Spleen (tissue), 11 donors: ENCODE measurements at regions not wholly inside any gene's neighbourhood (a gene's known extent, or its start where the extent isn't known, plus 50 kb on each side); places are given as distances from the start of the nearest gene placed in this dataset.

Experiments used
- DNase-seq: peaks from one replicate; pipeline ENCODE4 v3.0.0-alpha.2; 2020
- H3K27ac ChIP-seq, 8 donors: fragments of 200-600 bp; sonication (generic) in 7 of 8; 1 replicate in 4 of 8; 2 replicates in 4 of 8; pipeline versions ENCODE4 v1.5.0 to v1.8.0; 2016 to 2021; ENCODE audit warnings: inconsistent platforms in 4 of 8, mild to moderate bottlenecking in 4 of 8, moderate library complexity in 1 of 8
- H3K27me3 ChIP-seq, 7 donors: fragments of 200-600 bp; sonication (generic) in 6 of 7; replicated peaks in 1 of 7; 1 replicate in 4 of 7; 2 replicates in 3 of 7; pipeline versions ENCODE4 v1.5.0 to v1.8.0; 2016 to 2021; ENCODE audit warnings: inconsistent platforms in 3 of 7, mild to moderate bottlenecking in 1 of 7
- H3K36me3 ChIP-seq, 6 donors: fragments of 200-600 bp; sonication (generic) in 5 of 6; 1 replicate in 4 of 6; 2 replicates in 2 of 6; pipeline versions ENCODE4 v1.5.0 to v1.8.0; 2016 to 2021; ENCODE audit warnings: inconsistent platforms in 2 of 6
- H3K4me1 ChIP-seq, 6 donors: fragments of 200-600 bp; sonication (generic) in 5 of 6; 1 replicate in 3 of 6; 2 replicates in 3 of 6; pipeline versions ENCODE4 v1.5.0 to v1.8.0; 2016 to 2021; ENCODE audit warnings: inconsistent platforms in 3 of 6
- H3K4me3 ChIP-seq, 8 donors: fragments of 200-600 bp; sonication (generic) in 7 of 8; 1 replicate in 4 of 8; 2 replicates in 4 of 8; pipeline versions ENCODE4 v1.5.0 to v1.8.0; 2016 to 2021; ENCODE audit warnings: inconsistent platforms in 4 of 8, mild to moderate bottlenecking in 4 of 8, moderate library complexity in 2 of 8
- H3K9me3 ChIP-seq, 8 donors: fragments of 200-600 bp; sonication (generic) in 7 of 8; 1 replicate in 4 of 8; 2 replicates in 4 of 8; pipeline versions ENCODE4 v1.5.0 to v1.8.0; 2016 to 2021; ENCODE audit warnings: inconsistent platforms in 4 of 8
- CTCF ChIP-seq, 11 experiments: fragments of 200-600 bp in 7 of 11; fragments of 450-650 bp in 4 of 11; sonication (generic) in 4 of 11; IDR thresholded peaks in 8 of 11; conservative IDR thresholded peaks in 3 of 11; 1 replicate in 7 of 11; 2 replicates in 4 of 11; pipeline versions ENCODE4 v1.4.0 to v1.8.0; 2016 to 2021; ENCODE audit warnings: antibody characterized with exemption in 11 of 11, inconsistent platforms in 4 of 11, mild to moderate bottlenecking in 1 of 11
- POLR2A ChIP-seq, 3 donors: fragments of 450-650 bp; IDR thresholded peaks; one replicate each; pipeline ENCODE4 v1.5.1; 2017; ENCODE audit warnings: antibody characterized with exemption in 3 of 3, mild to moderate bottlenecking in 1 of 3
- POLR2AphosphoS5 ChIP-seq, 3 donors: sonication (generic); formaldehyde crosslinking; IDR thresholded peaks; one replicate each; pipeline ENCODE4 v1.5.1; 2017; ENCODE audit warnings: antibody characterized with exemption in 3 of 3
- WGBS, 5 donors: extraction: QIAGEN DNeasy Blood & Tissue Kit in 3 of 5; methylation state at CpG; one replicate each; pipeline versions ENCODE4 v1.1.5 to v1.1.7; 2013 to 2018; 5-methylcytosine and 5-hydroxymethylcytosine counted together
- intact Hi-C: fragments of 100-400 bp; cut with DNase I; formaldehyde crosslinking; loops from one replicate; pipeline ENCODE4 v1.15.0; 2023; ENCODE audit warnings: low total_unique reads
- donor health status: healthy with polysubstance abuse.
- donor health status: DM: no; HTN: no; CAD: no; lungs with moderate emphysema.
- donor health status: DM: no; HTN: no; CAD: no.
- donor health status: Bipolar disorder and iron deficiency.
- donor health status: healthy.
- donor health status: DM: no; HTN: no; CAD: no.
- donor health status: DM: yes; HTN: yes; CAD: no.

DNA sequence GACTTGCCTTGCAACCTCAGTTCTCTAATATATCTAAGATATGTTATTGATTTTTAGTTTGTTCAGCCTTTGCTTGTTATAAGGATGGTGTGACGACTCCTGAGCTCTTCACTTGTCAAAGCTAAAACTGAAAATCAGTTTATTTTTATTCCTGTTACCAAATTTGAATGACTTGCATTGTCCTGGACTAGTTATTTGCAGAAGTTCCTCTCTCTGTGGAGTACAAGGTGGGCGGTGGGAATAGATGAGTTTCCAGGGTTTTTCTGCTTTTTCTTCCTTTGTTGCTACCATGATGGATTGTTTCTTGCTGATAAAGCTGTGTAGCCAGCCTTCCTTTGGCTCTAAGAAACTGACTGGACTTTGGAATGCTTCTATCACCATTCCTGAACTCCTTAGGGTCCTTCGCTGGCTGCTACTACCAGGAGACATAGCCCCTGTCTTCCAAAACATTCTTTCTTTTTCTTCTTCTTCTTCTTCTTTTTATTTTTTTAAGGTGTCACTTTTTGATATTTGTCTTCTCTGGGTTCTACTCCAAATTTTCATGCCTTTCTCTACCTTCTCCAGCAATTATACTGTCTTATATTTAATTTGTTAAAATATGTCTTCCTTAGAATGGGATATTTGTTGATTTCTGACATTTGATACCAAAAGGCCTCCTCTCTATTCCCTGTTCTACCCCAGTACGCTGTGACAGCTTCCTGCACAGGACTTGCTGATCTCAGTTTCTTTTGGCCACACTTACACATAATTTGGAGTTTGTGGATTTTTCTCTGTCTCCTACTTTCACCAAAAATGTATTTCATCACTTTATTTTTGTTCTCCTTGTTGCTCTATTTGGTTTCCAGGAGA, 145.1 kb upstream of the THRB start:
- WGBS, 5 donors, result 72 to 87% (median 78%) methylated on average over 4 of the region's 4 CpGs
- no peak overlapping the region for H3K4me3 ChIP-seq
- intact Hi-C loops, result no loop called here
- peak overlapping the region in 1 of 8 donors; percentile 68 for H3K27ac ChIP-seq
- no peak for DNase-seq
- no peaks in the 10 kb centered on the region for H3K27me3 ChIP-seq
- H3K4me1 ChIP-seq, result peaks cover 0 to 14% (median 3%) of the 10 kb centered on the region in 6 donors
- H3K36me3 ChIP-seq, result no peaks in the 10 kb centered on the region
- peaks cover 0 to 7% (median 0%) of the 10 kb centered on the region in 8 donors for H3K9me3 ChIP-seq
- no peak for TF ChIP-seq CTCF (IDR thresholded peaks at IDR 0.05 in 8 of 11, conservative IDR thresholded peaks at IDR 0.05 in 3 of 11)
- no peak for TF ChIP-seq POLR2AphosphoS5 (IDR thresholded peaks at IDR 0.05)
- TF ChIP-seq POLR2A (IDR thresholded peaks at IDR 0.05), result no peak

DNA sequence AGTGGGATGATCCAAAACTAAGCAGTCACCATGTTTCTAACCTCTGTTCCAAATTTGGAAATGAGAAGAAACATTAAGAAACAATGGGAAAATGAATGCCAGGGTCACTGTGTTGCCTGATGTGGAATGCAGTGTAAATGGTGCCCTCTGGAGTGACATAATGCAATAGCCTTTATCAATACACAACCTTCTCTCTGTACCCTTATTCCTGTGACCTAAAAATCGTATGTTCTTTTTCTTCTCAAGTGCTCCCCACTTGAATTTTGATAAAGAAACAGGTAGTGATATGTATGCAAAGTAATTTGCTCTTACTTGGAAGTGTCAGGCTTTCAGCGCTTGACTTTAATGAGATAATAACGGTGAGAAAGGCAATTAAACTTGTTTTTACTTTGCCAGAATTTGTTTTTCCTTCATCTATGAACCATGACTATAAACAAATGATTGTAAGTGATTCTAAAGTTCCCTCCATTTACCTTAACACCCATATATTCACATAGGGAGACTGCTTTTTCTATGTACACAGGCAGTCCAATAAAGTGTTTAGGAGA, 145.8 kb upstream of the THRB start:
- DNase-seq, result no peak
- Histone ChIP-seq H3K27me3 (no peaks in the 10 kb centered on the region), H3K9me3 (peaks cover 0 to 7% (median 0%) of the 10 kb centered on the region in 8 donors), H3K4me1 (peaks cover 0 to 14% (median 3%) of the 10 kb centered on the region in 6 donors), H3K27ac (peak overlapping the region in 1 of 8 donors; percentile 68), H3K36me3 (no peaks in the 10 kb centered on the region), H3K4me3 (no peak overlapping the region)
- intact Hi-C loops, result no loop called here
- WGBS, 5 donors, result 53 to 74% (median 55%) methylated on average over 3 of the region's 3 CpGs
- peak in 9 of 11 experiments; percentile 18 to 53 (median 45) for TF ChIP-seq CTCF (IDR thresholded peaks at IDR 0.05 in 8 of 11, conservative IDR thresholded peaks at IDR 0.05 in 3 of 11)
- TF ChIP-seq POLR2A (IDR thresholded peaks at IDR 0.05), result no peak

GRCh38 chr3:24641628-24642027, 147.0 kb upstream of the THRB start:
- no peak for DNase-seq
- Histone ChIP-seq H3K4me1 (peaks cover 0 to 14% (median 3%) of the 10 kb centered on the region in 6 donors), H3K36me3 (no peaks in the 10 kb centered on the region), H3K9me3 (no peaks in the 10 kb centered on the region), H3K27ac (peak overlapping the region in 6 of 8 donors; percentile 44 to 68 (median 52)), H3K27me3 (no peaks in the 10 kb centered on the region), H3K4me3 (no peak overlapping the region)
- WGBS, 5 donors, result 19 to 39% (median 24%) methylated on average over 2 of the region's 2 CpGs
- intact Hi-C loops, result no loop called here
- TF ChIP-seq POLR2AphosphoS5 (IDR thresholded peaks at IDR 0.05) (no peak), CTCF (IDR thresholded peaks at IDR 0.05 in 8 of 11, conservative IDR thresholded peaks at IDR 0.05 in 3 of 11) (no peak), POLR2A (IDR thresholded peaks at IDR 0.05) (no peak)

DNA sequence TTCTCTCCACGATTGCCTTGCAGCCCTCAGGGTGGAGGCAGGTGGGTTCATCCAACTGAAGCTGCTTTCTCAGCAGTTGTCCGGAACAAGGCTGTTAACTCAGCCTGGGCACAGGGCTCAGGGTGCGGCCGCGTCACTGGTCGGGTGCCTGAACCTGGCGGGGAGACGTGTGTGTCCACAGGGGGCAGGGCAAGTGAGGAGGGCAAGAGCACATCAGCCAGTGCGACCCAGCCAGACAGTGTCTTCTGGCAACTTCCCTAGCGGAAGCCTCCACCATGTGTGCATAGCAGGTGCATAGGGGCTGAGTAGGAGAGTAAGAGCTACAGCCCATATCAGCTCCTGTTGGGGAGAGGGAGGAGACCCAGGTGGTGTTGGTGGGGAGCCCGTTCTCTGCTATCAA, 150.4 kb upstream of the THRB start:
- WGBS, 5 donors, result 89 to 93% (median 91%) methylated on average over 11 of the region's 11 CpGs
- Histone ChIP-seq H3K9me3 (no peaks in the 10 kb centered on the region), H3K4me1 (peaks cover 0 to 14% (median 3%) of the 10 kb centered on the region in 6 donors), H3K27ac (no peak overlapping the region), H3K4me3 (no peak overlapping the region), H3K27me3 (no peaks in the 10 kb centered on the region), H3K36me3 (no peaks in the 10 kb centered on the region)
- no peak for DNase-seq
- intact Hi-C loops, result no loop called here
- TF ChIP-seq POLR2AphosphoS5 (IDR thresholded peaks at IDR 0.05) (no peak), CTCF (IDR thresholded peaks at IDR 0.05 in 8 of 11, conservative IDR thresholded peaks at IDR 0.05 in 3 of 11) (no peak), POLR2A (IDR thresholded peaks at IDR 0.05) (no peak)
